GM10266 (cell line): ENCODE measurements at regions not wholly inside any gene's neighbourhood (a gene's known extent, or its start where the extent isn't known, plus 50 kb on each side); places are given as distances from the start of the nearest gene placed in this dataset.

Experiments
- DNase-seq: peaks from one replicate; pipeline ENCODE4 v3.0.0; 2012; ENCODE audit errors: extremely low spot score
- CTCF ChIP-seq: IDR thresholded peaks from 2 replicates; pipeline ENCODE4 v1.5.1; 2012; ENCODE audit warnings: mild to moderate bottlenecking, low read depth; ENCODE audit not compliant: control insufficient read depth, insufficient read depth; ENCODE audit errors: missing control alignments

GRCh38 chr2:121000804-121001203 lies 265.1 kb downstream of the GLI2 start:
- DNase-seq, result no peak
- no peak for TF ChIP-seq CTCF

- TF ChIP-seq CTCF, result no peak
- no peak for DNase-seq
Observed at GRCh38 chr2:121001641-121002040, 266.0 kb downstream of the GLI2 start.

- DNase-seq, result no peak
- TF ChIP-seq CTCF, result no peak
Observed at GRCh38 chr2:121002597-121002996, 266.9 kb downstream of the GLI2 start.

GRCh38 chr2:121003391-121003790 lies 267.7 kb downstream of the GLI2 start:
- TF ChIP-seq CTCF, result no peak
- no peak for DNase-seq

GRCh38 chr2:121004359-121004758 lies 268.7 kb downstream of the GLI2 start:
- no peak for TF ChIP-seq CTCF
- no peak for DNase-seq

GRCh38 chr2:121004950-121005349 lies 269.3 kb downstream of the GLI2 start:
- DNase-seq, result no peak
- TF ChIP-seq CTCF, result no peak

- TF ChIP-seq CTCF, result no peak
- no peak for DNase-seq
Observed at GRCh38 chr2:121005453-121005852, 269.8 kb downstream of the GLI2 start.
